ENCODE measurements at regions not wholly inside any gene's neighbourhood (a gene's known extent, or its start where the extent isn't known, plus 50 kb on each side); places are given as distances from the start of the nearest gene placed in this dataset.

GRCh38 chr4:163806653-163807052 is 312.2 kb downstream of the TMA16 start:
- TF ChIP-seq CTCF (IDR thresholded peaks at IDR 0.05), result no peak
- DNase-seq (no peak), ATAC-seq (no peak)
- no peaks in the 10 kb centered on the region for H3K4me1 ChIP-seq
- intact Hi-C loops (cut with DNase I), result no loop called here
- H3K36me3 ChIP-seq, result no peaks in the 10 kb centered on the region
- no peak overlapping the region for H3K4me3 ChIP-seq
- H3K27ac ChIP-seq, result no peak overlapping the region
- no peaks in the 10 kb centered on the region for H3K9me3 ChIP-seq
- no peaks in the 10 kb centered on the region for H3K27me3 ChIP-seq
- WGBS, 2 donors, result 66 to 73% methylated on average over 2 of the region's 2 CpGs

- intact Hi-C loops (cut with DNase I), result no loop called here
- H3K27ac ChIP-seq, result no peak overlapping the region
- H3K27me3 ChIP-seq, result no peaks in the 10 kb centered on the region
- DNase-seq (no peak), ATAC-seq (no peak)
- no peaks in the 10 kb centered on the region for H3K9me3 ChIP-seq
- no peak for TF ChIP-seq CTCF (IDR thresholded peaks at IDR 0.05)
- 70 to 85% methylated on average over 2 of the region's 2 CpGs for WGBS, 2 donors
- H3K4me3 ChIP-seq, result no peak overlapping the region
- H3K4me1 ChIP-seq, result no peaks in the 10 kb centered on the region
- H3K36me3 ChIP-seq, result no peaks in the 10 kb centered on the region
These were observed 313.5 kb downstream of the TMA16 start for GRCh38 chr4:163808011-163808410.

DNA sequence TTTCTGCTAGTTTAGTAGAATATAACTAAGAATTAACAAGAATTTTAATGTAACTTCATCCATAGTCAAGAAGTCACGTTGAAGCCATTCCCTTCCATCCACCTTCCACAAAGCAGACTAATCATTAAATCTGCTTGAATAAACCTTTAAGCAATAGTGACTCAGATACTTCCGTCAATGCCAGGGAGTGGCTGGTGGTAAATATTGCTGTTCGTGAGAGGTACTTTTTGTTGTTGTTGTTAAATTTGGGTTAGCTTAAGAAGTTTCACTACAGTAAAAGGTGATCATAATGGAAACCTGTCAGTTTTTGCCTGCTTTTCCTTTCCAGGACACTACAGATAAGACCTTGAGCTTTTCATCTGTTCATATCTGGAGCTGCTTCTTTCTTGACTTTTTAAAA is 316.3 kb downstream of the TMA16 start:
- intact Hi-C loops (cut with DNase I), result no loop called here
- DNase-seq (no peak), ATAC-seq (no peak)
- WGBS, 2 donors, result 72 to 75% methylated on average over 3 of the region's 3 CpGs
- no peak for TF ChIP-seq CTCF (IDR thresholded peaks at IDR 0.05)
- Histone ChIP-seq H3K4me1 (no peaks in the 10 kb centered on the region), H3K27me3 (no peaks in the 10 kb centered on the region), H3K36me3 (no peaks in the 10 kb centered on the region), H3K9me3 (no peaks in the 10 kb centered on the region), H3K4me3 (no peak overlapping the region), H3K27ac (no peak overlapping the region)

GRCh38 chr4:163815776-163816175 is 321.3 kb downstream of the TMA16 start:
- DNase-seq (no peak), ATAC-seq (no peak)
- Histone ChIP-seq H3K9me3 (no peaks in the 10 kb centered on the region), H3K4me1 (no peaks in the 10 kb centered on the region), H3K27ac (no peak overlapping the region), H3K27me3 (no peaks in the 10 kb centered on the region), H3K4me3 (no peak overlapping the region), H3K36me3 (no peaks in the 10 kb centered on the region)
- TF ChIP-seq CTCF (IDR thresholded peaks at IDR 0.05), result no peak
- intact Hi-C loops (cut with DNase I), result no loop called here
- 77 to 81% methylated on average over 2 of the region's 2 CpGs for WGBS, 2 donors

DNA sequence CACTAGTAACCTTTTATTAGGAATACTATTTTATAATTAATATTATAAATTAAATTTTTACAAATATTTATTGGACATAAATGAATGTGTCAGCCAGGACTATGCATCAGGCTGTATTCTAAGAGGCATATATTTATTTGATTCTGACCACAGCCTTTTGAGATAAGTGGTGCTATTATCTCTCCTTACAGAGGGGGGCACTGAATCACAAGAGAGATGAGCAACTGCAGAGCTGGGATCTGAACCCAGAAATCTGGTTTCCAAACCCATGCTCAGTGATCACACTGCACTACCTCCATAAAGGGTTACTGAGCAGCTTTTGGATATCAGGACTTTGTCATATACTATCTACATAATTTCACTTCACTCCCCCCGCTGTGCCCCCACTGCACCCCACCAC is 322.0 kb downstream of the TMA16 start:
- Histone ChIP-seq H3K27me3 (no peaks in the 10 kb centered on the region), H3K4me1 (no peaks in the 10 kb centered on the region), H3K9me3 (no peaks in the 10 kb centered on the region), H3K36me3 (no peaks in the 10 kb centered on the region), H3K4me3 (no peak overlapping the region), H3K27ac (no peak overlapping the region)
- intact Hi-C loops (cut with DNase I), result no loop called here
- no peak for TF ChIP-seq CTCF (IDR thresholded peaks at IDR 0.05)
- WGBS, 2 donors, result 77 to 85% methylated on average over 1 of the region's 1 CpG
- DNase-seq, result no peak
- no peak for ATAC-seq
